GM12878 (cell line): ENCODE measurements at regions not wholly inside any gene's neighbourhood (a gene's known extent, or its start where the extent isn't known, plus 50 kb on each side); places are given as distances from the start of the nearest gene placed in this dataset.

ENCODE experiments used
- BRCA1 ChIP-seq: IDR thresholded peaks from 2 replicates; pipeline ENCODE4 v1.6.1; 2011; ENCODE audit warnings: low read depth, low read length, improper control_type of control experiment
- CREB1 ChIP-seq: IDR thresholded peaks from 2 replicates; pipeline ENCODE4 v1.6.1; 2012; ENCODE audit warnings: low read depth, mild to moderate bottlenecking, inconsistent platforms
- CTCF ChIP-seq, 3 experiments: IDR thresholded peaks in 2 of 3; conservative IDR thresholded peaks in 1 of 3; 2 replicates each; pipeline ENCODE4 v1.5.1; 2011; ENCODE audit warnings: low read depth in 3 of 3, low read length in 3 of 3, mild to moderate bottlenecking in 3 of 3, control low read depth in 2 of 3, moderate library complexity in 2 of 3, inconsistent platforms in 1 of 3, mixed read lengths in 1 of 3; ENCODE audit not compliant: control insufficient read depth in 2 of 3, insufficient read depth in 1 of 3; ENCODE audit errors: extremely low read depth in 1 of 3
- DPF2 ChIP-seq: fragments of 450-650 bp; IDR thresholded peaks from 2 replicates; pipeline ENCODE4 v1.6.1; 2017; ENCODE audit warnings: mild to moderate bottlenecking
- EP300 ChIP-seq, 2 experiments: fragments of 150-350 bp in 1 of 2; IDR thresholded peaks; 2 replicates each; pipeline ENCODE4 v1.6.1; 2011 to 2012; ENCODE audit warnings: low read depth in 2 of 2, low read length in 2 of 2, borderline replicate concordance in 1 of 2, improper control_type of control experiment in 1 of 2, inconsistent platforms in 1 of 2; ENCODE audit not compliant: control insufficient read depth in 1 of 2
- MYC ChIP-seq: IDR thresholded peaks from 2 replicates; pipeline ENCODE4 v1.6.1; 2011; ENCODE audit warnings: mild to moderate bottlenecking, low read length, moderate library complexity, inconsistent platforms; ENCODE audit not compliant: insufficient read depth, insufficient replicate concordance, insufficient read length, severe bottlenecking
- NFYB ChIP-seq: IDR thresholded peaks from 2 replicates; pipeline ENCODE4 v1.6.1; 2011; ENCODE audit warnings: low read depth, mild to moderate bottlenecking, low read length, improper control_type of control experiment, moderate library complexity; ENCODE audit not compliant: insufficient read depth
- POLR2A ChIP-seq: IDR thresholded peaks from 2 replicates; pipeline ENCODE4 v1.6.1; 2011; ENCODE audit warnings: low read depth, mild to moderate bottlenecking, low read length
- TF ChIP-seq, protein P1 (sequence below): IDR thresholded peaks from 2 replicates; pipeline ENCODE4 v1.6.1; 2012; ENCODE audit warnings: mild to moderate bottlenecking, low read depth, low read length

DNA sequence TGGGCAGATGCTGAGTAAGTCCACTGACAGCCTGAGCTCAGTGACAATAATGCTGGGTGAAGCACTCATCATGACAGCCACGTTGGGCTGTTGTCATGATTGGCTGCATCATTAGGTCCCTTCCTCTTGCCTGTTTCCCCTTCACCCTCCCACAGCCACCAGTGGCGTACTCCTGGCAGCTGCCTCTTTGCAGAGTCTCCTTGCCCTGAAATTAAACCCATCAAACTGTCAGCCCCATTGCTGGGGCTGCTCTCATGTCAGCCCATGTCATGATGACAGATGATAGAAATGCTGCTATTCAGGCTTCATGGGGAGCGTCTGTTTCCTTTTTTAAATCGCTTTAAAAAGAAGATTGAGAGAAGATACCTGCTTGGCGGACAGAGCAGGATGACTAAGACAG, 327.4 kb downstream of the AGTPBP1 start:
- TF ChIP-seq MYC (no peak), POLR2A (no peak), DPF2 (no peak), BRCA1 (no peak), NFYB (no peak), CTCF (IDR thresholded peaks at IDR 0.05 in 2 of 3, conservative IDR thresholded peaks at IDR 0.05 in 1 of 3; ENCODE audit: control insufficient read depth in 2 of 3, extremely low read depth in 1 of 3, insufficient read depth in 1 of 3, low read depth in 3 of 3, low read length in 3 of 3) (no peak), CREB1 (no peak), EP300 (IDR thresholded peaks at IDR 0.05; ENCODE audit: borderline replicate concordance in 1 of 2, control insufficient read depth in 1 of 2, low read depth in 2 of 2, low read length in 2 of 2) (no peak)
- TF ChIP-seq, protein P1, sequence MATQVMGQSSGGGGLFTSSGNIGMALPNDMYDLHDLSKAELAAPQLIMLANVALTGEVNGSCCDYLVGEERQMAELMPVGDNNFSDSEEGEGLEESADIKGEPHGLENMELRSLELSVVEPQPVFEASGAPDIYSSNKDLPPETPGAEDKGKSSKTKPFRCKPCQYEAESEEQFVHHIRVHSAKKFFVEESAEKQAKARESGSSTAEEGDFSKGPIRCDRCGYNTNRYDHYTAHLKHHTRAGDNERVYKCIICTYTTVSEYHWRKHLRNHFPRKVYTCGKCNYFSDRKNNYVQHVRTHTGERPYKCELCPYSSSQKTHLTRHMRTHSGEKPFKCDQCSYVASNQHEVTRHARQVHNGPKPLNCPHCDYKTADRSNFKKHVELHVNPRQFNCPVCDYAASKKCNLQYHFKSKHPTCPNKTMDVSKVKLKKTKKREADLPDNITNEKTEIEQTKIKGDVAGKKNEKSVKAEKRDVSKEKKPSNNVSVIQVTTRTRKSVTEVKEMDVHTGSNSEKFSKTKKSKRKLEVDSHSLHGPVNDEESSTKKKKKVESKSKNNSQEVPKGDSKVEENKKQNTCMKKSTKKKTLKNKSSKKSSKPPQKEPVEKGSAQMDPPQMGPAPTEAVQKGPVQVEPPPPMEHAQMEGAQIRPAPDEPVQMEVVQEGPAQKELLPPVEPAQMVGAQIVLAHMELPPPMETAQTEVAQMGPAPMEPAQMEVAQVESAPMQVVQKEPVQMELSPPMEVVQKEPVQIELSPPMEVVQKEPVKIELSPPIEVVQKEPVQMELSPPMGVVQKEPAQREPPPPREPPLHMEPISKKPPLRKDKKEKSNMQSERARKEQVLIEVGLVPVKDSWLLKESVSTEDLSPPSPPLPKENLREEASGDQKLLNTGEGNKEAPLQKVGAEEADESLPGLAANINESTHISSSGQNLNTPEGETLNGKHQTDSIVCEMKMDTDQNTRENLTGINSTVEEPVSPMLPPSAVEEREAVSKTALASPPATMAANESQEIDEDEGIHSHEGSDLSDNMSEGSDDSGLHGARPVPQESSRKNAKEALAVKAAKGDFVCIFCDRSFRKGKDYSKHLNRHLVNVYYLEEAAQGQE = no peak
